ENCODE measurements at regions not wholly inside any gene's neighbourhood (a gene's known extent, or its start where the extent isn't known, plus 50 kb on each side); places are given as distances from the start of the nearest gene placed in this dataset.

GRCh38 chr1:95957748-95958147, 723.7 kb downstream of the RWDD3 start:
- TF ChIP-seq ADNP (tag; IDR thresholded peaks at IDR 0.05) = no peak
- TF ChIP-seq ZZZ3 (IDR thresholded peaks at IDR 0.05) = no peak
- no peak for TF ChIP-seq ELF4 (CRISPR knock-in tag; IDR thresholded peaks at IDR 0.05)
- TF ChIP-seq ZNF133 (CRISPR knock-in tag; IDR thresholded peaks at IDR 0.05) = no peak
- no peak for TF ChIP-seq FOS (IDR thresholded peaks at IDR 0.05; ENCODE audit: extremely low read depth, insufficient read length)
- TF ChIP-seq RAD51 (IDR thresholded peaks at IDR 0.05; ENCODE audit: borderline replicate concordance, low read depth) = no peak
